Hepatocyte (in vitro differentiated cells): ENCODE measurements at regions not wholly inside any gene's neighbourhood (a gene's known extent, or its start where the extent isn't known, plus 50 kb on each side); places are given as distances from the start of the nearest gene placed in this dataset.

Experiments
- DNase-seq: peaks from one replicate; pipeline ENCODE4 v3.0.0-alpha.2; 2016; ENCODE audit warnings: low spot score
- H2AFZ ChIP-seq: fragments of 200-600 bp; sonication (generic); 2 replicates; pipeline ENCODE4 v1.6.0; 2016; ENCODE audit warnings: antibody characterized with exemption, mild to moderate bottlenecking
- H3K27ac ChIP-seq: fragments of 200-600 bp; sonication (generic); 2 replicates; pipeline ENCODE4 v1.5.1; 2016; ENCODE audit warnings: mild to moderate bottlenecking
- H3K27me3 ChIP-seq: fragments of 200-600 bp; sonication (generic); 2 replicates; pipeline ENCODE4 v1.6.1; 2016
- H3K36me3 ChIP-seq: fragments of 200-600 bp; sonication (generic); replicated peaks from 2 replicates; pipeline ENCODE4 v1.5.1; 2016; ENCODE audit warnings: low read depth; ENCODE audit not compliant: insufficient read depth
- H3K4me1 ChIP-seq: fragments of 200-600 bp; sonication (generic); 2 replicates; pipeline ENCODE4 v1.5.1; 2016; ENCODE audit warnings: mild to moderate bottlenecking, moderate library complexity; ENCODE audit not compliant: insufficient read depth
- H3K4me2 ChIP-seq: fragments of 200-600 bp; sonication (generic); 2 replicates; pipeline ENCODE4 v1.6.0; 2016
- H3K4me3 ChIP-seq: fragments of 200-600 bp; sonication (generic); 2 replicates; pipeline ENCODE4 v1.5.1; 2016; ENCODE audit warnings: mild to moderate bottlenecking
- H3K79me2 ChIP-seq: fragments of 200-600 bp; sonication (generic); 2 replicates; pipeline ENCODE4 v1.6.0; 2017; ENCODE audit warnings: mild to moderate bottlenecking
- H3K9me2 ChIP-seq: fragments of 200-600 bp; sonication (generic); replicated peaks from 2 replicates; pipeline ENCODE4 v1.6.0; 2017; ENCODE audit warnings: mild to moderate bottlenecking; ENCODE audit not compliant: insufficient read depth
- H3K9me3 ChIP-seq: fragments of 200-600 bp; sonication (generic); 2 replicates; pipeline ENCODE4 v1.5.1; 2016; ENCODE audit warnings: low read depth, mild to moderate bottlenecking
- H4K20me1 ChIP-seq: fragments of 200-600 bp; sonication (generic); 2 replicates; pipeline ENCODE4 v1.6.0; 2016; ENCODE audit warnings: mild to moderate bottlenecking; ENCODE audit not compliant: insufficient read depth, poor library complexity, severe bottlenecking
- CTCF ChIP-seq: fragments of 200-600 bp; sonication (generic); IDR thresholded peaks from 2 replicates; pipeline ENCODE4 v1.5.1; 2016; ENCODE audit warnings: antibody characterized with exemption, mild to moderate bottlenecking; ENCODE audit not compliant: poor library complexity
- EZH2 ChIP-seq: fragments of 200-600 bp; sonication (generic); IDR thresholded peaks from 2 replicates; pipeline ENCODE4 v1.6.1; 2016; ENCODE audit warnings: antibody characterized with exemption, mild to moderate bottlenecking, borderline replicate concordance
- EZH2phosphoT487 ChIP-seq: fragments of 200-600 bp; sonication (generic); IDR thresholded peaks from one replicate; pipeline ENCODE4 v1.6.1; 2018; ENCODE audit warnings: antibody characterized with exemption, mild to moderate bottlenecking, low read depth, moderate library complexity; ENCODE audit not compliant: unreplicated experiment, severe bottlenecking
- WGBS: methylation state at CpG from one replicate; pipeline ENCODE4 v1.1.6; 2016; ENCODE audit warnings: low lambda C conversion rate; ENCODE audit errors: missing lambda C conversion rate; 5-methylcytosine and 5-hydroxymethylcytosine counted together

- Histone ChIP-seq H4K20me1 (no peaks in the 10 kb centered on the region), H2AFZ (no peak overlapping the region)
- TF ChIP-seq CTCF (no peak), EZH2phosphoT487 (no peak), EZH2 (no peak)
Observed at GRCh38 chr11:98027652-98028051, 993.1 kb upstream of the CNTN5 start.

GRCh38 chr11:98029832-98030231, 990.9 kb upstream of the CNTN5 start:
- Histone ChIP-seq H3K27me3 (no peaks in the 10 kb centered on the region), H3K4me2 (no peak overlapping the region), H3K79me2 (no peaks in the 10 kb centered on the region), H3K36me3 (no peaks in the 10 kb centered on the region), H2AFZ (no peak overlapping the region), H3K9me2 (no peaks in the 10 kb centered on the region), H3K9me3 (no peaks in the 10 kb centered on the region), H3K4me3 (no peak overlapping the region), H3K4me1 (no peaks in the 10 kb centered on the region), H3K27ac (no peak overlapping the region), H4K20me1 (no peaks in the 10 kb centered on the region)
- DNase-seq: no peak
- TF ChIP-seq EZH2phosphoT487: no peak
- no peak for TF ChIP-seq CTCF
- no peak for TF ChIP-seq EZH2
- WGBS: 65% methylated on average over 1 of the region's 1 CpG

More at GRCh38 chr11:98027652-98028051, 993.1 kb upstream of the CNTN5 start:
- Histone ChIP-seq H3K4me2 (no peak overlapping the region), H3K4me1 (no peaks in the 10 kb centered on the region), H3K27me3 (no peaks in the 10 kb centered on the region), H3K4me3 (no peak overlapping the region), H3K79me2 (no peaks in the 10 kb centered on the region), H3K36me3 (no peaks in the 10 kb centered on the region), H3K27ac (no peak overlapping the region), H3K9me2 (no peaks in the 10 kb centered on the region), H3K9me3 (no peaks in the 10 kb centered on the region)
- WGBS: 64% methylated on average over 2 of the region's 2 CpGs
- no peak for DNase-seq

GRCh38 chr11:98036810-98037209, 983.9 kb upstream of the CNTN5 start:
- Histone ChIP-seq H4K20me1 (no peaks in the 10 kb centered on the region), H3K79me2 (no peaks in the 10 kb centered on the region), H3K4me2 (no peak overlapping the region), H3K36me3 (no peaks in the 10 kb centered on the region), H3K27me3 (no peaks in the 10 kb centered on the region), H3K27ac (no peak overlapping the region), H3K9me2 (no peaks in the 10 kb centered on the region), H2AFZ (no peak overlapping the region), H3K4me1 (no peaks in the 10 kb centered on the region), H3K9me3 (no peaks in the 10 kb centered on the region), H3K4me3 (no peak overlapping the region)
- no peak for TF ChIP-seq EZH2
- TF ChIP-seq CTCF: no peak
- no peak for TF ChIP-seq EZH2phosphoT487
- WGBS: 97% methylated on average over 5 of the region's 5 CpGs
- DNase-seq: no peak
